DOHH2 (cell line): ENCODE measurements at regions not wholly inside any gene's neighbourhood (a gene's known extent, or its start where the extent isn't known, plus 50 kb on each side); places are given as distances from the start of the nearest gene placed in this dataset.
"Not testable (repeated sequence)": the region's sequence is repeated elsewhere in the genome, so short reads cannot be mapped to it uniquely, and the experiment has no call there.

Experiments
- EZH2phosphoT487 ChIP-seq: fragments of 200-600 bp; sonication (generic); IDR thresholded peaks from 2 replicates; pipeline ENCODE4 v1.6.1; 2017; ENCODE audit warnings: borderline replicate concordance, mild to moderate bottlenecking, antibody characterized with exemption, low read length, moderate library complexity, mixed read lengths
- TF ChIP-seq, protein P1 (sequence below): fragments of 200-600 bp; sonication (generic); IDR thresholded peaks from one replicate; pipeline ENCODE4 v1.5.1; 2014; ENCODE audit warnings: antibody characterized with exemption, mild to moderate bottlenecking, low read depth, low read length; ENCODE audit not compliant: poor library complexity, severe bottlenecking

DNA sequence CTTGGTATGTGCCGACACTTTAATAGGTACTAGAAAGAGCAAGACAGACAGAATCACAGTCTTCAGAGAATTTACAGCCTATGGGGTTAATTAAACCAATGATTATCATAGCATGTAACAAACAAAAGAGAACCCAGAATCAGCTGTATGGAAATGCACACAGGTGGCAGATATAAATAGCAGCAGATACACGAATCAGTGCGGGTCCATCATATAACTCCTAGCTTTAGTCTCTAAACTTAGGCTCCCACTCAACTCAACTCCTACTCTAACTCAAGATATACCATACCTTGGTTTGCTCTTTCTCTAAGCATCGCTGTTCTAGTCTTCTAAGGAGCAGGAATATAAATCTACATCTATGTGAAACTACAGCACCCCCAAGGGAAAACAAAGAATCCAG is 132.0 kb upstream of the NBPF26 start:
- TF ChIP-seq, protein P1, sequence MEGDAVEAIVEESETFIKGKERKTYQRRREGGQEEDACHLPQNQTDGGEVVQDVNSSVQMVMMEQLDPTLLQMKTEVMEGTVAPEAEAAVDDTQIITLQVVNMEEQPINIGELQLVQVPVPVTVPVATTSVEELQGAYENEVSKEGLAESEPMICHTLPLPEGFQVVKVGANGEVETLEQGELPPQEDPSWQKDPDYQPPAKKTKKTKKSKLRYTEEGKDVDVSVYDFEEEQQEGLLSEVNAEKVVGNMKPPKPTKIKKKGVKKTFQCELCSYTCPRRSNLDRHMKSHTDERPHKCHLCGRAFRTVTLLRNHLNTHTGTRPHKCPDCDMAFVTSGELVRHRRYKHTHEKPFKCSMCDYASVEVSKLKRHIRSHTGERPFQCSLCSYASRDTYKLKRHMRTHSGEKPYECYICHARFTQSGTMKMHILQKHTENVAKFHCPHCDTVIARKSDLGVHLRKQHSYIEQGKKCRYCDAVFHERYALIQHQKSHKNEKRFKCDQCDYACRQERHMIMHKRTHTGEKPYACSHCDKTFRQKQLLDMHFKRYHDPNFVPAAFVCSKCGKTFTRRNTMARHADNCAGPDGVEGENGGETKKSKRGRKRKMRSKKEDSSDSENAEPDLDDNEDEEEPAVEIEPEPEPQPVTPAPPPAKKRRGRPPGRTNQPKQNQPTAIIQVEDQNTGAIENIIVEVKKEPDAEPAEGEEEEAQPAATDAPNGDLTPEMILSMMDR, result not testable (repeated sequence)
- TF ChIP-seq EZH2phosphoT487, result not testable (repeated sequence)
